ENCODE measurements at regions not wholly inside any gene's neighbourhood (a gene's known extent, or its start where the extent isn't known, plus 50 kb on each side); places are given as distances from the start of the nearest gene placed in this dataset.

DNA sequence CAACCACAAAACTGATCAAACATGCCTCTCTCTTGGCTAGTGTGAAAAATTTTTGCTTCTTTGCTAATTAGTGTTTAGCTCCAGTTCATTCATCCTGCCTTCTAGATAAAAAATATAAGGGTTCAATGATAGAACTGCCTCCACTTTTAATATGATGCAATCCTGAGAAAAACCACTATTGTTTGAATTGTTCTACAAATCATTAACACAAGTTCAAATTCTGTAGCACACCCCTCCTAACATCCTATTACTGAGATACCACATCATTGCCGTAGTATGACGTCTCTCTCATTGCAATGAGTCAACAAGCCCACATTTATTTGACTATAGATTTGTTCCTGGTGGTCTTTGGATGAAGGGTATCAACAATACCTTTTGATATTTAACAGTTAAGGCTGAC, 365.8 kb upstream of the OPRM1 start:
- DNase-seq, result no peak
- no peak overlapping the region for H3K27ac ChIP-seq
- no peaks in the 10 kb centered on the region for H3K36me3 ChIP-seq
- no peaks in the 10 kb centered on the region for H3K27me3 ChIP-seq (replicated peaks in 1 of 7)
- intact Hi-C loops (cut with DNase I; ENCODE audit: low total_unique reads), result no loop called here
- WGBS, 5 donors, result 67 to 86% (median 83%) methylated on average over 2 of the region's 2 CpGs
- no peaks in the 10 kb centered on the region for H3K9me3 ChIP-seq
- no peak overlapping the region for H3K4me3 ChIP-seq
- H3K4me1 ChIP-seq, result no peaks in the 10 kb centered on the region
- no peak for TF ChIP-seq POLR2AphosphoS5 (IDR thresholded peaks at IDR 0.05)
- no peak for TF ChIP-seq POLR2A (IDR thresholded peaks at IDR 0.05)
- TF ChIP-seq, protein P1, sequence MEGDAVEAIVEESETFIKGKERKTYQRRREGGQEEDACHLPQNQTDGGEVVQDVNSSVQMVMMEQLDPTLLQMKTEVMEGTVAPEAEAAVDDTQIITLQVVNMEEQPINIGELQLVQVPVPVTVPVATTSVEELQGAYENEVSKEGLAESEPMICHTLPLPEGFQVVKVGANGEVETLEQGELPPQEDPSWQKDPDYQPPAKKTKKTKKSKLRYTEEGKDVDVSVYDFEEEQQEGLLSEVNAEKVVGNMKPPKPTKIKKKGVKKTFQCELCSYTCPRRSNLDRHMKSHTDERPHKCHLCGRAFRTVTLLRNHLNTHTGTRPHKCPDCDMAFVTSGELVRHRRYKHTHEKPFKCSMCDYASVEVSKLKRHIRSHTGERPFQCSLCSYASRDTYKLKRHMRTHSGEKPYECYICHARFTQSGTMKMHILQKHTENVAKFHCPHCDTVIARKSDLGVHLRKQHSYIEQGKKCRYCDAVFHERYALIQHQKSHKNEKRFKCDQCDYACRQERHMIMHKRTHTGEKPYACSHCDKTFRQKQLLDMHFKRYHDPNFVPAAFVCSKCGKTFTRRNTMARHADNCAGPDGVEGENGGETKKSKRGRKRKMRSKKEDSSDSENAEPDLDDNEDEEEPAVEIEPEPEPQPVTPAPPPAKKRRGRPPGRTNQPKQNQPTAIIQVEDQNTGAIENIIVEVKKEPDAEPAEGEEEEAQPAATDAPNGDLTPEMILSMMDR (IDR thresholded peaks at IDR 0.05 in 8 of 11, conservative IDR thresholded peaks at IDR 0.05 in 3 of 11), result no peak

DNA sequence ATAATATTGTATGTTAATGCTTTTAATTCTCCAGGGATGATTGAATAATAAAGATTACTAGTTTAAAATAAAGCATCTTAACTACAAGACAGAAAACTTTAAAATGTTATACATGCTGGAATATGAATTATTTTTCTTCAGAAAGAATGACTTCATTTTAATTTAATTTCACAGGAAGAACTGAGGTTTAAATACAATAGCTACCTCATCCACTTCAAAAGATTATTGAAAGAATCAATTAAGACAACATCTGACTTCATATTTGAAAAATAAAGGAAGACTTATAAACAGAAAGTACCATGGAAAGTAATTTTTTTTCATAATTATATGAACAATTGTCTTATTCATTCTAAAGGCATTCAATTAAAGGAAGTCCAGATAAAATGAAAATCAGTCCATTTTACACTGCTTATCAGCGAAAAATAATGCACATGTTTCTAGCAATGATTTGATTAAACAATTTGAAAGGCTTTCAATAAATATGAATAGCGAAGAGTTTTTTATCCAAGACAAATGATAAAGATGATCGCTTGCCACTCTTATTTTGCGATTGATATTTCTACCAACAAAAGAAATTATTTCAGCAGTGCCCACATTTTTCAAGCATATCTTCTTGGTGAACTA, 368.5 kb upstream of the OPRM1 start:
- H3K4me3 ChIP-seq, result no peak overlapping the region
- no peaks in the 10 kb centered on the region for H3K36me3 ChIP-seq
- H3K27me3 ChIP-seq (replicated peaks in 1 of 7), result no peaks in the 10 kb centered on the region
- DNase-seq, result no peak
- intact Hi-C loops (cut with DNase I; ENCODE audit: low total_unique reads), result no loop called here
- TF ChIP-seq POLR2AphosphoS5 (IDR thresholded peaks at IDR 0.05) (no peak), POLR2A (IDR thresholded peaks at IDR 0.05) (no peak)
- TF ChIP-seq, protein P1 (IDR thresholded peaks at IDR 0.05 in 8 of 11, conservative IDR thresholded peaks at IDR 0.05 in 3 of 11), result no peak
- WGBS, 5 donors, result 82 to 90% (median 88%) methylated on average over 4 of the region's 4 CpGs
- H3K4me1 ChIP-seq, result no peaks in the 10 kb centered on the region
- no peaks in the 10 kb centered on the region for H3K9me3 ChIP-seq
- no peak overlapping the region for H3K27ac ChIP-seq

DNA sequence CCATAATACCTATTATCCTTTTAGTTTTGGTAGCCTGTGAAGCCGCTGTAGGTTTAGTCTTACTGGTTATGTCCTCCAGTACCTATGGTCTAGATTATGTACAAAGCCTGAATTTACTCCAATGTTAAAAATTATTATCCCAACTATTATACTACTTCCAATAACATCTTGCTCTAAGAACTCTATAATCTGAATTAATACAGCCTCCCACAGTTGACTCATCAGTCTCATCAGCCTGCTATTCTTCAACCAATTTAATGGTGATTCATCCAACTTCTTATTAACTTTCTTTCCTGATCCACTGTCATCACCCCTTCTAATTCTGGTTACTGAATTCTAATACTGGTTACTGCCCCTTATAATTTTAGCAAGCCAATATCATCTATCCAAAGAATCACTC, 370.3 kb upstream of the OPRM1 start:
- Histone ChIP-seq H3K27ac (no peak overlapping the region), H3K27me3 (replicated peaks in 1 of 7) (no peaks in the 10 kb centered on the region), H3K36me3 (no peaks in the 10 kb centered on the region), H3K4me1 (no peaks in the 10 kb centered on the region), H3K9me3 (peaks cover 0 to 4% (median 0%) of the 10 kb centered on the region in 8 donors), H3K4me3 (no peak overlapping the region)
- whole genome bisulfite sequencing, 5 donors, result 93 to 100% (median 96%) methylated on average over 1 of the region's 1 CpG
- no peak for TF ChIP-seq POLR2A (IDR thresholded peaks at IDR 0.05)
- intact Hi-C loops (cut with DNase I; ENCODE audit: low total_unique reads), result no loop called here
- DNase-seq, result no peak

DNA sequence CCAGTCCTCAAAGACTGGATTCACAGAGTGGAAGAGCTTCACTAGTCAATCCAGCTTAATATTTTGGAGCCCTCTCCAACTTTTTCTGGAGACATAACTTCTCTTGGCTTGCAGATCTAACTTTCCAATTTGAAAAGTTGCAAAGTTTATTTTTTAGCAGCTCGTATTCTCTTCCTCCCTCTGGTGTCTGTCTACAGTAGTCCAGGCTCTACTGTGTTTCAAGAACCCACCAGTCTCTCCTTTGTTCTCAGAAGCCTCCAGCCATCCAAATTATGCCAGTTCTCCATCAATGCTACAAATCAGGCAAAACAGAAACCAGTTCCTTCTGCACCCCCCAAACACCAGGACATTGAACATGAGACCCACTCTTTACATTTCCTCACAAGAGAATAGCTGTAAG, 376.1 kb upstream of the OPRM1 start:
- DNase-seq, result no peak
- TF ChIP-seq, protein P1 (IDR thresholded peaks at IDR 0.05 in 8 of 11, conservative IDR thresholded peaks at IDR 0.05 in 3 of 11), result no peak
- no peak for TF ChIP-seq POLR2A (IDR thresholded peaks at IDR 0.05)
- no peak for TF ChIP-seq POLR2AphosphoS5 (IDR thresholded peaks at IDR 0.05)
- H3K9me3 ChIP-seq, result peaks cover 0 to 23% (median 9%) of the 10 kb centered on the region in 8 donors
- H3K4me1 ChIP-seq, result no peaks in the 10 kb centered on the region
- no peaks in the 10 kb centered on the region for H3K27me3 ChIP-seq (replicated peaks in 1 of 7)
- no peak overlapping the region for H3K4me3 ChIP-seq
- WGBS, 5 donors, result 62 to 74% (median 69%) methylated on average over 1 of the region's 1 CpG
- H3K36me3 ChIP-seq, result no peaks in the 10 kb centered on the region
- no peak overlapping the region for H3K27ac ChIP-seq
- intact Hi-C loops (cut with DNase I; ENCODE audit: low total_unique reads), result no loop called here

DNA sequence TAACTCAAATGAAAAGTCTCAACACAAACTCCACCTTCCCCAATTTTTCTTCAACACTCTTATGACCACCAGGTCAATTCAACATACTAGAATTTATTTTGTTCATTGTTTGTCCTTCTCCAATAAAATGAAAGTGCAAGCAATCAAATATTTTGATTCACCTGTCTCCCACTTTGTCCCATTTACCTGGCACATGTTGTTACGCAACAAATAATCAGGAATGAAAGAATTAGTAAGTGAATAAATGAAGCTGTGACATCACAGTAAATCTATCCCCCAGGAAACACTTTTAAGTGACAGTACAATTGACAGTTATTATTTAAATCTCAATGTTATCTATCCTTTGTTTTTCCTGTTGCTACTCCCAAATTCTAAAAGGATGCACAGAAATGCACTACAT, 393.7 kb upstream of the OPRM1 start:
- Histone ChIP-seq H3K36me3 (no peaks in the 10 kb centered on the region), H3K9me3 (no peaks in the 10 kb centered on the region), H3K27me3 (replicated peaks in 1 of 7) (no peaks in the 10 kb centered on the region), H3K4me3 (no peak overlapping the region), H3K4me1 (no peaks in the 10 kb centered on the region), H3K27ac (no peak overlapping the region)
- 91 to 95% (median 93%) methylated on average over 1 of the region's 1 CpG for WGBS, 5 donors
- no peak for DNase-seq
- TF ChIP-seq POLR2AphosphoS5 (IDR thresholded peaks at IDR 0.05) (no peak), POLR2A (IDR thresholded peaks at IDR 0.05) (no peak)
- TF ChIP-seq, protein P1 (IDR thresholded peaks at IDR 0.05 in 8 of 11, conservative IDR thresholded peaks at IDR 0.05 in 3 of 11), result no peak
- intact Hi-C loops (cut with DNase I; ENCODE audit: low total_unique reads), result no loop called here
